SK-N-MC (cell line): ENCODE measurements at regions not wholly inside any gene's neighbourhood (a gene's known extent, or its start where the extent isn't known, plus 50 kb on each side); places are given as distances from the start of the nearest gene placed in this dataset.

Experiments used
- DNase-seq: peaks from one replicate; pipeline ENCODE4 v3.0.0-alpha.2; 2011; ENCODE audit warnings: low read depth, low spot score
- H3K27ac ChIP-seq: fragments of 200-600 bp; sonication (generic); 2 replicates; pipeline ENCODE4 v1.5.1; 2016; ENCODE audit warnings: mixed run types
- H3K36me3 ChIP-seq: fragments of 200-600 bp; sonication (generic); 2 replicates; pipeline ENCODE4 v1.6.1; 2017; ENCODE audit warnings: antibody characterized with exemption, low read length, mixed read lengths; ENCODE audit not compliant: insufficient read depth
- H3K4me3 ChIP-seq: fragments of 200-600 bp; sonication (generic); 2 replicates; pipeline ENCODE4 v1.5.1; 2016
- H3K9ac ChIP-seq: fragments of 200-600 bp; sonication (generic); 2 replicates; pipeline ENCODE4 v1.8.0; 2017; ENCODE audit warnings: mixed run types, mixed read lengths; ENCODE audit not compliant: insufficient read length
- H3K9me3 ChIP-seq: fragments of 200-600 bp; sonication (generic); 2 replicates; pipeline ENCODE4 v1.6.1; 2017; ENCODE audit warnings: low read depth, mild to moderate bottlenecking, antibody characterized with exemption, low read length, moderate library complexity, mixed read lengths
- EZH2 ChIP-seq: fragments of 200-600 bp; sonication (generic); IDR thresholded peaks from one replicate; pipeline ENCODE4 v1.6.1; 2017; ENCODE audit warnings: antibody characterized with exemption
- FOXP2 ChIP-seq: optimal IDR thresholded peaks from 2 replicates; pipeline ENCODE3; 2011; ENCODE audit warnings: mild to moderate bottlenecking, moderate library complexity; ENCODE audit not compliant: insufficient read depth; ENCODE audit errors: extremely low read length, control extremely low read depth
- POLR2AphosphoS5 ChIP-seq: IDR thresholded peaks from 2 replicates; pipeline ENCODE4 v1.6.1; 2012; ENCODE audit warnings: mild to moderate bottlenecking, low read depth, low read length, borderline replicate concordance

DNA sequence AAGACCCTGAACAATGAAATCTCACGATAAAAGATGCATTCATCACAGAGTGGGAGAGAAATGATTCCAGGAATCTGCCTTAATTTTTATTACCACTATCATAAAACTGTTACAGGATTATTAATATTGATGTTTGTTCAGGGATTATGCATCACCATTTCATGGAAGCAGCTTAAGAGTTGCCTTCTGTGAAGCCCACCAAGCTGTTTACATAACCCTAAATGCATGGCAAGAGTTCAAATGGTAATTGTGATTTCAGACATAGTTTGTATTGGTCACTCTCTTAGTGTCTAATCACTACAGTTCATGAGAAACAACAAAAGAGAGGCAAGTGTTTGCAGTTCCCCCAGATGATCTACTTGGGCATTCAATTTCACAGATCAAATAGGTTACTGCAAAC is 527.7 kb downstream of the RPS29 start:
- Histone ChIP-seq H3K4me3 (no peak overlapping the region), H3K9ac (no peak overlapping the region), H3K27ac (no peak overlapping the region), H3K36me3 (no peaks in the 10 kb centered on the region), H3K9me3 (no peaks in the 10 kb centered on the region)
- TF ChIP-seq EZH2: no peak
- no peak for TF ChIP-seq FOXP2
- no peak for TF ChIP-seq POLR2AphosphoS5
- DNase-seq: no peak

DNA sequence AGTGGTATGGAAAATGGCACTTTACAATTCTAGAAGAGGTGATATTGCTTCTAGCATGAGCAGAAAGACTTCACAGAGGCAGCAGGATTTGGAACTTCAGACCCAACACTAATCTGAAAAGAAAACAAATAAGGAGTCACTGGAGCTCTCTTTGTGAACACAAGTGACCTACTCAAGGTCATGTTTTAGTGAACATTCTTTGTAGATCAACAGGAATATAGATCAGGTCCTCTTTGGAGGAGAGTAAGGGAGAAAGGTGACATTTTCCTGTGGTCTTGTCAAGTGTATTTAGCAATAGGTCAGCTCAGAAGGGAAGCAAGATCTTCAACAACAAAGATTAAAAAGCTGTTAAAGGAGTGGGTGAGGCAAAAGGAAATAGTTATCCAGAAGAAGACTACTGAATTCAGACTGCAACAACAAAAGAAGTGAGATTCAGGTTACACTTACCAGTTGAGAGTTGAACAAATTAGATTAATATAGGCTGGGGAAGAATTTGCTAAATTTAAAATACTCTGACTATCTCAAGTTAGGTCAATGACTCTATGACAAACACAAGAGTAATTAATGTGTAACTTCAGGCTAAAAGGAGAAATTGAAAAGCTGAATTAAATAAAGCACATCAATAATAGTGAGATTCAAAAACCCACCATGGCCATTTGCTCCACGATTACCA is 528.2 kb downstream of the RPS29 start:
- H3K9me3 ChIP-seq: no peaks in the 10 kb centered on the region
- TF ChIP-seq POLR2AphosphoS5 (no peak), EZH2 (no peak), FOXP2 (no peak)
- no peak overlapping the region for H3K4me3 ChIP-seq
- no peak overlapping the region for H3K27ac ChIP-seq
- H3K9ac ChIP-seq: no peak overlapping the region
- no peaks in the 10 kb centered on the region for H3K36me3 ChIP-seq
- no peak for DNase-seq

- Histone ChIP-seq H3K36me3 (no peaks in the 10 kb centered on the region), H3K4me3 (no peak overlapping the region), H3K27ac (no peak overlapping the region), H3K9ac (no peak overlapping the region), H3K9me3 (no peaks in the 10 kb centered on the region)
- no peak for DNase-seq
- TF ChIP-seq FOXP2 (no peak), EZH2 (no peak), POLR2AphosphoS5 (no peak)
Observed at GRCh38 chr14:49056021-49056420, 530.2 kb downstream of the RPS29 start.

DNA sequence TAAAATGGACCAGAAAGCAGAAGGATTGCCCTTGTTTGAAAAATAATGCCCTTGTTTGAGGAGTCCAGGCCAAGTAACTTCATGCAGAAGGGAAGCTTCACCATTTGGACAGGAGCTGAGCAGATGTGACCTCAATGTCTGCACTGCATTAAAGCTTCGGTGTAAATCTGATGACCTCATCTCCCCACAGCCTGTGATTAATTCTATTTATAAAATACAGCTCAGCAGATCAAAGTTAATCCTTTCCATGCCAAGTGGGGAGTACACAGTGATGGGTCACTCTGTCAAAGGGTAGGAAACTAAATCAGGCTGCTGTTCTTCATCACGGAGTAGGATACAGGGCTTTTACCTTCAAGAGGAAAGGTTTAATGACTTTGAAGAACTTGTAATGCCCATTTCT is 533.7 kb downstream of the RPS29 start:
- no peak for DNase-seq
- TF ChIP-seq POLR2AphosphoS5 (no peak), EZH2 (no peak), FOXP2 (no peak)
- no peak overlapping the region for H3K27ac ChIP-seq
- H3K36me3 ChIP-seq: no peaks in the 10 kb centered on the region
- no peak overlapping the region for H3K4me3 ChIP-seq
- no peaks in the 10 kb centered on the region for H3K9me3 ChIP-seq
- H3K9ac ChIP-seq: no peak overlapping the region

GRCh38 chr14:49051328-49052060 is 534.7 kb downstream of the RPS29 start:
- no peaks in the 10 kb centered on the region for H3K36me3 ChIP-seq
- H3K9me3 ChIP-seq: no peaks in the 10 kb centered on the region
- no peak overlapping the region for H3K4me3 ChIP-seq
- H3K27ac ChIP-seq: no peak overlapping the region
- no peak for DNase-seq
- H3K9ac ChIP-seq: no peak overlapping the region
- TF ChIP-seq FOXP2 (no peak), EZH2 (no peak), POLR2AphosphoS5 (no peak)

DNA sequence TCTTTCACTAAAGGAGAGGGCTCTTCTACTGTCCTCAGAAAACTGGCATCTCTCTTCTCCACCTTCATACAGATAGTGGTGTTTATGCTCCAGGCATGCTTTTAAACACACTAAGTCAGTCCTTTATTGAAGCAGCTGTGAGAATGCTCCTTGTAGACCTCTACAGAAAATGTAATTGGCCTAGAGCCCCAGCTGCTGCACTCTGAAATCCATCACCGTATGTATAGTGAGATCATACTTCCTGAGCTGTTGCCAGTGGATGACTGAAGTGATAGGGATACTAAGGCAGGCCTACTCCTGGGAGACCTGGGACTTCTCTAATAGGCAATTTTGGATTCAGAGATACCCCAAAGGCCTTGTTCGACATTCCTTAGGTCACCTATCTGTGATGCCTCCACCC is 535.4 kb downstream of the RPS29 start:
- no peak overlapping the region for H3K27ac ChIP-seq

GRCh38 chr14:49049711-49050110 is 536.5 kb downstream of the RPS29 start:
- TF ChIP-seq POLR2AphosphoS5 (no peak), EZH2 (no peak), FOXP2 (no peak)
- Histone ChIP-seq H3K36me3 (no peaks in the 10 kb centered on the region), H3K9ac (no peak overlapping the region), H3K9me3 (no peaks in the 10 kb centered on the region), H3K4me3 (no peak overlapping the region), H3K27ac (no peak overlapping the region)
- DNase-seq: no peak

More for the DNA sequence above, 535.4 kb downstream of the RPS29 start:
- DNase-seq: no peak
- H3K9me3 ChIP-seq: no peaks in the 10 kb centered on the region
- H3K9ac ChIP-seq: no peak overlapping the region
- H3K4me3 ChIP-seq: no peak overlapping the region
- no peaks in the 10 kb centered on the region for H3K36me3 ChIP-seq
- TF ChIP-seq FOXP2: no peak
- no peak for TF ChIP-seq POLR2AphosphoS5
- no peak for TF ChIP-seq EZH2

GRCh38 chr14:49044981-49045380 is 541.2 kb downstream of the RPS29 start:
- H3K4me3 ChIP-seq: no peak overlapping the region
- no peak for DNase-seq
- TF ChIP-seq POLR2AphosphoS5 (no peak), FOXP2 (no peak), EZH2 (no peak)

More at GRCh38 chr14:49044981-49045380, 541.2 kb downstream of the RPS29 start:
- H3K36me3 ChIP-seq: no peaks in the 10 kb centered on the region
- no peak overlapping the region for H3K27ac ChIP-seq
- no peak overlapping the region for H3K9ac ChIP-seq
- no peaks in the 10 kb centered on the region for H3K9me3 ChIP-seq
